Muscle layer of duodenum (tissue), 2 donors: ENCODE measurements at regions not wholly inside any gene's neighbourhood (a gene's known extent, or its start where the extent isn't known, plus 50 kb on each side); places are given as distances from the start of the nearest gene placed in this dataset.

Experiments
- H3K27ac ChIP-seq: one replicate; pipeline ENCODE4 v1.7.0; 2013; ENCODE audit warnings: mild to moderate bottlenecking, low read length
- H3K27me3 ChIP-seq: one replicate; pipeline ENCODE4 v1.7.0; 2013; ENCODE audit warnings: low read depth, mild to moderate bottlenecking, control low read depth, low read length
- H3K36me3 ChIP-seq, 2 donors: one replicate each; pipeline ENCODE4 v1.7.0; 2013; ENCODE audit warnings: low read length in 2 of 2, control low read depth in 1 of 2, mild to moderate bottlenecking in 1 of 2; ENCODE audit not compliant: insufficient read depth in 2 of 2, control insufficient read depth in 1 of 2
- H3K4me1 ChIP-seq, 2 donors: one replicate each; pipeline ENCODE4 v1.7.0; 2013; ENCODE audit warnings: low read length in 2 of 2, mild to moderate bottlenecking in 2 of 2, control low read depth in 1 of 2, moderate library complexity in 1 of 2; ENCODE audit not compliant: insufficient read depth in 2 of 2, control insufficient read depth in 1 of 2
- H3K4me3 ChIP-seq, 2 donors: one replicate each; pipeline ENCODE4 v1.7.0; 2013; ENCODE audit warnings: low read length in 2 of 2, low read depth in 1 of 2, mild to moderate bottlenecking in 1 of 2
- H3K9me3 ChIP-seq, 2 donors: one replicate each; pipeline ENCODE4 v1.7.0; 2013; ENCODE audit warnings: low read length in 2 of 2, control low read depth in 1 of 2, mild to moderate bottlenecking in 1 of 2; ENCODE audit not compliant: control insufficient read depth in 1 of 2
- donor health status: healthy.

GRCh38 chr9:16121168-16121567 lies 568.3 kb downstream of the CCDC171 start:
- Histone ChIP-seq H3K4me1 (no peaks in the 10 kb centered on the region), H3K27me3 (no peaks in the 10 kb centered on the region), H3K9me3 (no peaks in the 10 kb centered on the region), H3K4me3 (no peak overlapping the region), H3K27ac (no peak overlapping the region), H3K36me3 (no peaks in the 10 kb centered on the region)

- Histone ChIP-seq H3K4me3 (no peak overlapping the region), H3K27me3 (no peaks in the 10 kb centered on the region), H3K36me3 (no peaks in the 10 kb centered on the region), H3K4me1 (no peaks in the 10 kb centered on the region), H3K27ac (no peak overlapping the region), H3K9me3 (no peaks in the 10 kb centered on the region)
Observed at GRCh38 chr9:16121601-16122286, 568.9 kb downstream of the CCDC171 start.

- Histone ChIP-seq H3K9me3 (peaks cover 0 to 3% of the 10 kb centered on the region in 2 donors), H3K27ac (no peak overlapping the region), H3K27me3 (no peaks in the 10 kb centered on the region), H3K4me3 (no peak overlapping the region), H3K36me3 (no peaks in the 10 kb centered on the region), H3K4me1 (no peaks in the 10 kb centered on the region)
Observed at GRCh38 chr9:16125629-16126028, 572.8 kb downstream of the CCDC171 start.

- Histone ChIP-seq H3K9me3 (peaks cover 0 to 3% of the 10 kb centered on the region in 2 donors), H3K4me1 (no peaks in the 10 kb centered on the region), H3K27me3 (no peaks in the 10 kb centered on the region), H3K4me3 (no peak overlapping the region), H3K27ac (no peak overlapping the region), H3K36me3 (no peaks in the 10 kb centered on the region)
Observed at GRCh38 chr9:16126042-16126441, 573.2 kb downstream of the CCDC171 start.

- Histone ChIP-seq H3K4me3 (no peak overlapping the region), H3K27ac (no peak overlapping the region), H3K27me3 (no peaks in the 10 kb centered on the region), H3K36me3 (no peaks in the 10 kb centered on the region), H3K9me3 (peaks cover 0 to 3% of the 10 kb centered on the region in 2 donors), H3K4me1 (no peaks in the 10 kb centered on the region)
Observed at GRCh38 chr9:16128003-16128402, 575.2 kb downstream of the CCDC171 start.

GRCh38 chr9:16131264-16131663 lies 578.4 kb downstream of the CCDC171 start:
- Histone ChIP-seq H3K4me1 (no peaks in the 10 kb centered on the region), H3K9me3 (peaks cover 0 to 3% of the 10 kb centered on the region in 2 donors), H3K27ac (no peak overlapping the region), H3K36me3 (no peaks in the 10 kb centered on the region), H3K4me3 (no peak overlapping the region), H3K27me3 (no peaks in the 10 kb centered on the region)

- Histone ChIP-seq H3K27ac (no peak overlapping the region), H3K9me3 (peaks cover 0 to 3% of the 10 kb centered on the region in 2 donors), H3K4me3 (no peak overlapping the region), H3K4me1 (no peaks in the 10 kb centered on the region), H3K27me3 (no peaks in the 10 kb centered on the region), H3K36me3 (no peaks in the 10 kb centered on the region)
Observed at GRCh38 chr9:16132513-16132912, 579.7 kb downstream of the CCDC171 start.

GRCh38 chr9:16133032-16133431 lies 580.2 kb downstream of the CCDC171 start:
- H3K4me3 ChIP-seq = no peak overlapping the region
- no peaks in the 10 kb centered on the region for H3K4me1 ChIP-seq
- no peaks in the 10 kb centered on the region for H3K36me3 ChIP-seq
- no peaks in the 10 kb centered on the region for H3K27me3 ChIP-seq
- H3K9me3 ChIP-seq = peaks cover 0 to 3% of the 10 kb centered on the region in 2 donors
- H3K27ac ChIP-seq = no peak overlapping the region

- Histone ChIP-seq H3K36me3 (no peaks in the 10 kb centered on the region), H3K4me1 (no peaks in the 10 kb centered on the region), H3K27me3 (no peaks in the 10 kb centered on the region), H3K27ac (no peak overlapping the region), H3K4me3 (no peak overlapping the region), H3K9me3 (peaks cover 0 to 3% of the 10 kb centered on the region in 2 donors)
Observed at GRCh38 chr9:16133556-16134227, 580.8 kb downstream of the CCDC171 start.

GRCh38 chr9:16134351-16134750 lies 581.5 kb downstream of the CCDC171 start:
- no peak overlapping the region for H3K4me3 ChIP-seq
- H3K36me3 ChIP-seq = no peaks in the 10 kb centered on the region
- no peaks in the 10 kb centered on the region for H3K4me1 ChIP-seq
- H3K27me3 ChIP-seq = no peaks in the 10 kb centered on the region
- H3K9me3 ChIP-seq = peaks cover 0 to 3% of the 10 kb centered on the region in 2 donors
- no peak overlapping the region for H3K27ac ChIP-seq

- Histone ChIP-seq H3K4me1 (no peaks in the 10 kb centered on the region), H3K36me3 (no peaks in the 10 kb centered on the region), H3K4me3 (no peak overlapping the region), H3K27me3 (no peaks in the 10 kb centered on the region), H3K9me3 (no peaks in the 10 kb centered on the region), H3K27ac (no peak overlapping the region)
Observed at GRCh38 chr9:16135968-16136367, 583.1 kb downstream of the CCDC171 start.
